DMS 273 (cell line): ENCODE measurements at regions not wholly inside any gene's neighbourhood (a gene's known extent, or its start where the extent isn't known, plus 50 kb on each side); places are given as distances from the start of the nearest gene placed in this dataset.
A peak's percentile ranks its signal among the peaks of the same experiment; 100 is the strongest.

Experiments used
- DNase-seq: peaks from one replicate; lab custom pipeline; 2025; ENCODE audit not compliant: unreplicated experiment; lab: John Stamatoyannopoulos, UW

- no peak for DNase-seq
Observed at GRCh38 chrX:151796576-151796975, 62.0 kb downstream of the CNGA2 start.

- peak; percentile 36 for DNase-seq
Observed at GRCh38 chrX:151801980-151802379, 67.4 kb downstream of the CNGA2 start.

- no peak for DNase-seq
Observed at GRCh38 chrX:151806967-151807540, 72.5 kb downstream of the CNGA2 start.

- no peak for DNase-seq
Observed at GRCh38 chrX:151812661-151813060, 78.1 kb downstream of the CNGA2 start.

- no peak for DNase-seq
Observed at GRCh38 chrX:151814767-151815166, 80.2 kb downstream of the CNGA2 start.

GRCh38 chrX:151815398-151815797, 80.9 kb downstream of the CNGA2 start:
- no peak for DNase-seq

GRCh38 chrX:151816934-151817333, 82.4 kb downstream of the CNGA2 start:
- DNase-seq: no peak

GRCh38 chrX:151818828-151819227, 84.3 kb downstream of the CNGA2 start:
- DNase-seq: no peak

- DNase-seq: no peak
Observed at GRCh38 chrX:151821226-151821625, 86.7 kb downstream of the CNGA2 start.

- no peak for DNase-seq
Observed at GRCh38 chrX:151825007-151825406, 87.7 kb upstream of the MAGEA4 start.

- DNase-seq: peak; percentile 18
Observed at GRCh38 chrX:151825925-151826485, 86.7 kb upstream of the MAGEA4 start.

- DNase-seq: no peak
Observed at GRCh38 chrX:151828439-151829080, 84.1 kb upstream of the MAGEA4 start.

GRCh38 chrX:151830911-151831310, 81.8 kb upstream of the MAGEA4 start:
- DNase-seq: no peak

- DNase-seq: peak; percentile 18
Observed at GRCh38 chrX:151852294-151852693, 60.4 kb upstream of the MAGEA4 start.

GRCh38 chrX:151854726-151855495, 57.8 kb upstream of the MAGEA4 start:
- no peak for DNase-seq

GRCh38 chrX:151859481-151859880, 53.2 kb upstream of the MAGEA4 start:
- no peak for DNase-seq

- no peak for DNase-seq
Observed at GRCh38 chrX:151860827-151861226, 51.9 kb upstream of the MAGEA4 start.
